Adrenal gland (tissue), 5 donors: ENCODE measurements at regions not wholly inside any gene's neighbourhood (a gene's known extent, or its start where the extent isn't known, plus 50 kb on each side); places are given as distances from the start of the nearest gene placed in this dataset.

Experiments used
- POLR2A ChIP-seq, 2 donors: fragments of 450-650 bp; IDR thresholded peaks; one replicate each; pipeline ENCODE4 v1.6.1; 2017; ENCODE audit warnings: antibody characterized with exemption in 2 of 2, mild to moderate bottlenecking in 2 of 2, moderate library complexity in 1 of 2
- TF ChIP-seq, protein P1 (sequence below), 6 experiments: fragments of 450-650 bp in 4 of 6; fragments of 200-600 bp in 2 of 6; sonication (generic) in 1 of 6; IDR thresholded peaks; 1 replicate in 5 of 6; 2 replicates in 1 of 6; pipeline versions ENCODE4 v1.5.1 to v1.8.0; 2016 to 2021; ENCODE audit warnings: antibody characterized with exemption in 6 of 6, mild to moderate bottlenecking in 2 of 6, moderate library complexity in 1 of 6
- donor health status: DM: no; HTN: no; CAD: no.

DNA sequence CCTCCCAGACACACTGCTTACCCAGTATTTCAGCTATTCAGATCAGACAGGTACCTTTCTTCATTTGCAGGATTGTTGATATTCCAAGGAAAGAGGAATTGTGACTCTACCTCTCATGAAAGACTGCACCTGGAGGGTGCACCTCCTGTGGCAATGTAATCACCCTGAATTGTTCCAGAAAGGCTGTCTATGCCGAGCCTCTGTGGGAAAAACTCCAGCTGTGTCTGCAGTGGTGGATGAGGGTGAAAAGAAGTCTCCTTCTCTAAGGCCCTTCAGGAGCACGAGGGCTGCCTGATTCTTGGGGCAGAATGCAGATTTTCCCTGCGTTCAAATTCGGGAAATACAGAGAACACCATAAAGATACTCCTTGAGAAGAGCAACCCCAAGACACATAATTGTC is 108.2 kb upstream of the ADAMTS3 start:
- TF ChIP-seq POLR2A (IDR thresholded peaks at IDR 0.05), result no peak
- TF ChIP-seq, protein P1, sequence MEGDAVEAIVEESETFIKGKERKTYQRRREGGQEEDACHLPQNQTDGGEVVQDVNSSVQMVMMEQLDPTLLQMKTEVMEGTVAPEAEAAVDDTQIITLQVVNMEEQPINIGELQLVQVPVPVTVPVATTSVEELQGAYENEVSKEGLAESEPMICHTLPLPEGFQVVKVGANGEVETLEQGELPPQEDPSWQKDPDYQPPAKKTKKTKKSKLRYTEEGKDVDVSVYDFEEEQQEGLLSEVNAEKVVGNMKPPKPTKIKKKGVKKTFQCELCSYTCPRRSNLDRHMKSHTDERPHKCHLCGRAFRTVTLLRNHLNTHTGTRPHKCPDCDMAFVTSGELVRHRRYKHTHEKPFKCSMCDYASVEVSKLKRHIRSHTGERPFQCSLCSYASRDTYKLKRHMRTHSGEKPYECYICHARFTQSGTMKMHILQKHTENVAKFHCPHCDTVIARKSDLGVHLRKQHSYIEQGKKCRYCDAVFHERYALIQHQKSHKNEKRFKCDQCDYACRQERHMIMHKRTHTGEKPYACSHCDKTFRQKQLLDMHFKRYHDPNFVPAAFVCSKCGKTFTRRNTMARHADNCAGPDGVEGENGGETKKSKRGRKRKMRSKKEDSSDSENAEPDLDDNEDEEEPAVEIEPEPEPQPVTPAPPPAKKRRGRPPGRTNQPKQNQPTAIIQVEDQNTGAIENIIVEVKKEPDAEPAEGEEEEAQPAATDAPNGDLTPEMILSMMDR (IDR thresholded peaks at IDR 0.05), result no peak
